GM12878 (cell line): ENCODE measurements at regions not wholly inside any gene's neighbourhood (a gene's known extent, or its start where the extent isn't known, plus 50 kb on each side); places are given as distances from the start of the nearest gene placed in this dataset.

Source experiments
- ATAC-seq: fragments of 200-7000 bp; cut with Tn5 transposase; 3 replicates; pipeline ENCODE4 v1.9.1; 2020; ENCODE audit warnings: mild to moderate bottlenecking, moderate library complexity
- BruUV-seq: library from RNA; stranded (reverse); fragments of 400-500 nt; replicated peaks from 2 replicates; lab custom pipeline; 2021; lab: Mats Ljungman, UMichigan
- CTCF ChIA-PET: fragments of 300-600 bp; sonication (Branson Sonifier 250); formaldehyde crosslinking; extraction: SDS; loops from one replicate; lab custom pipeline; 2021; ENCODE audit warnings: inconsistent platforms; lab: Yijun Ruan, JAX
- POLR2A ChIA-PET: fragments of 350-600 bp; formaldehyde crosslinking; extraction: SDS; loops from one replicate; lab custom pipeline; 2021; ENCODE audit warnings: inconsistent platforms; lab: Charles Lee
- RAD21 ChIA-PET: fragments of 300-600 bp; sonication (Branson Sonifier 250); formaldehyde crosslinking; loops from one replicate; lab custom pipeline; 2023; ENCODE audit warnings: antibody characterized with exemption; ENCODE audit not compliant: unreplicated experiment; lab: Charles Lee
- SMC1A ChIA-PET: fragments of 300-600 bp; sonication (Branson Sonifier 250); formaldehyde crosslinking; loops from one replicate; lab custom pipeline; 2023; ENCODE audit not compliant: unreplicated experiment, uncharacterized antibody; lab: Charles Lee
- DNase-seq: peaks from one replicate; pipeline ENCODE4 v3.0.0-alpha.2; 2011; ENCODE audit warnings: low read depth, low spot score
- FAIRE-seq: peaks from 3 replicates; lab custom pipeline; 2011; peaks lifted over from hg19 to GRCh38; lab: Jason Lieb, UNC
- H2AFZ ChIP-seq: 2 replicates; pipeline ENCODE4 v1.6.0; 2011; ENCODE audit warnings: low read depth, low read length, control low read depth; ENCODE audit not compliant: control insufficient read depth
- H3K27ac ChIP-seq: 2 replicates; pipeline ENCODE4 v1.5.1; 2011; ENCODE audit warnings: control low read depth; ENCODE audit not compliant: control insufficient read depth, insufficient read depth
- H3K27me3 ChIP-seq, 2 experiments: replicated peaks in 1 of 2; 2 replicates each; pipeline versions ENCODE4 v1.6.0 to v1.6.1; 2011; ENCODE audit warnings: low read length in 1 of 2; ENCODE audit not compliant: control insufficient read depth in 2 of 2, insufficient read depth in 2 of 2
- H3K36me3 ChIP-seq, 2 experiments: 2 replicates each; pipeline ENCODE4 v1.5.1; 2011; ENCODE audit warnings: low read length in 1 of 2; ENCODE audit not compliant: control insufficient read depth in 2 of 2, insufficient read depth in 2 of 2
- H3K4me1 ChIP-seq: 2 replicates; pipeline ENCODE4 v1.6.1; 2011; ENCODE audit warnings: mild to moderate bottlenecking, low read length, moderate library complexity, mixed read lengths; ENCODE audit not compliant: control insufficient read depth, insufficient read depth
- H3K4me2 ChIP-seq: 2 replicates; pipeline ENCODE4 v1.6.0; 2011; ENCODE audit warnings: control low read depth; ENCODE audit not compliant: control insufficient read depth, insufficient read depth
- H3K4me3 ChIP-seq: fragments of 200-600 bp; sonication (generic); 2 replicates; pipeline ENCODE4 v1.5.1; 2016
- H3K79me2 ChIP-seq: 2 replicates; pipeline ENCODE4 v1.6.0; 2011; ENCODE audit warnings: low read length; ENCODE audit not compliant: control insufficient read depth, insufficient read depth
- H3K9ac ChIP-seq: 2 replicates; pipeline ENCODE4 v1.8.0; 2011; ENCODE audit warnings: low read length, control low read depth, mixed read lengths; ENCODE audit not compliant: control insufficient read depth, insufficient read depth
- H3K9me3 ChIP-seq: replicated peaks from 3 replicates; pipeline ENCODE4 v1.5.1; 2011; ENCODE audit warnings: mild to moderate bottlenecking, low read length; ENCODE audit not compliant: control insufficient read depth, insufficient read depth
- H4K20me1 ChIP-seq: 2 replicates; pipeline ENCODE4 v1.6.0; 2011; ENCODE audit not compliant: control insufficient read depth, insufficient read depth
- ATF7 ChIP-seq: fragments of 450-650 bp; IDR thresholded peaks from 2 replicates; pipeline ENCODE4 v1.6.1; 2016; ENCODE audit warnings: low read depth, mild to moderate bottlenecking
- BCL11A ChIP-seq: IDR thresholded peaks from 2 replicates; pipeline ENCODE4 v1.6.1; 2011; ENCODE audit warnings: low read depth, low read length
- CREB1 ChIP-seq: IDR thresholded peaks from 2 replicates; pipeline ENCODE4 v1.6.1; 2012; ENCODE audit warnings: low read depth, mild to moderate bottlenecking, inconsistent platforms
- FOXK2 ChIP-seq: fragments of 450-650 bp; IDR thresholded peaks from 2 replicates; pipeline ENCODE4 v1.6.1; 2017; ENCODE audit warnings: mild to moderate bottlenecking, moderate library complexity
- IRF5 ChIP-seq: fragments of 450-650 bp; IDR thresholded peaks from 2 replicates; pipeline ENCODE4 v1.6.1; 2017; ENCODE audit warnings: borderline replicate concordance
- MEF2A ChIP-seq: IDR thresholded peaks from 2 replicates; pipeline ENCODE4 v1.6.1; 2011; ENCODE audit warnings: low read depth, mild to moderate bottlenecking, low read length, moderate library complexity; ENCODE audit not compliant: insufficient read depth
- MTA2 ChIP-seq: fragments of 450-650 bp; IDR thresholded peaks from 2 replicates; pipeline ENCODE4 v1.6.1; 2016; ENCODE audit warnings: low read depth, mild to moderate bottlenecking, moderate library complexity
- NR2F1 ChIP-seq: fragments of 450-650 bp; conservative IDR thresholded peaks from 2 replicates; pipeline ENCODE4 v1.6.1; 2017; ENCODE audit warnings: mild to moderate bottlenecking
- NRF1 ChIP-seq: conservative IDR thresholded peaks from 2 replicates; pipeline ENCODE4 v1.6.1; 2011; ENCODE audit warnings: mild to moderate bottlenecking, low read depth, low read length, improper control_type of control experiment
- SRF ChIP-seq, 2 experiments: IDR thresholded peaks; 2 replicates each; pipeline ENCODE4 v1.6.1; 2011; ENCODE audit warnings: low read depth in 2 of 2, low read length in 2 of 2, mild to moderate bottlenecking in 1 of 2, moderate library complexity in 1 of 2
- TAF1 ChIP-seq: IDR thresholded peaks from 2 replicates; pipeline ENCODE4 v1.6.1; 2011; ENCODE audit warnings: mild to moderate bottlenecking, low read depth, low read length, borderline replicate concordance
- YBX1 ChIP-seq: fragments of 450-650 bp; IDR thresholded peaks from 2 replicates; pipeline ENCODE4 v1.6.1; 2016; ENCODE audit warnings: antibody characterized with exemption
- ZNF384 ChIP-seq: IDR thresholded peaks from 2 replicates; pipeline ENCODE4 v1.6.1; 2012; ENCODE audit warnings: low read depth, mild to moderate bottlenecking, low read length, improper control_type of control experiment, borderline replicate concordance
- ZNF622 ChIP-seq: fragments of 450-650 bp; IDR thresholded peaks from 2 replicates; pipeline ENCODE4 v1.6.1; 2017; ENCODE audit warnings: mild to moderate bottlenecking, inconsistent platforms
- WGBS: methylation state at CpG from one replicate; pipeline ENCODE4 v1.1.6; 2016; ENCODE audit warnings: low lambda C conversion rate; ENCODE audit not compliant: insufficient replicate concordance, insufficient coverage; ENCODE audit errors: missing lambda C conversion rate; 5-methylcytosine and 5-hydroxymethylcytosine counted together
- in situ Hi-C: fragments of 300-500 bp; cut with MboI; formaldehyde crosslinking; loops from 9 replicates; pipeline ENCODE4 v1.14.3; 2018; ENCODE audit warnings: mixed read lengths
- intact Hi-C: fragments of 100-400 bp; cut with micrococcal nuclease; formaldehyde crosslinking; loops from one replicate; pipeline ENCODE4 v1.14.2; 2022; ENCODE audit not compliant: unreplicated experiment
- TF ChIP-seq, protein P1 (sequence below): fragments of 450-650 bp; IDR thresholded peaks from 2 replicates; pipeline ENCODE4 v1.6.1; 2016; ENCODE audit warnings: mild to moderate bottlenecking
- TF ChIP-seq, protein P2 (sequence below): IDR thresholded peaks from 2 replicates; pipeline ENCODE4 v1.6.1; 2011; ENCODE audit warnings: low read depth, low read length, improper control_type of control experiment, borderline replicate concordance

DNA sequence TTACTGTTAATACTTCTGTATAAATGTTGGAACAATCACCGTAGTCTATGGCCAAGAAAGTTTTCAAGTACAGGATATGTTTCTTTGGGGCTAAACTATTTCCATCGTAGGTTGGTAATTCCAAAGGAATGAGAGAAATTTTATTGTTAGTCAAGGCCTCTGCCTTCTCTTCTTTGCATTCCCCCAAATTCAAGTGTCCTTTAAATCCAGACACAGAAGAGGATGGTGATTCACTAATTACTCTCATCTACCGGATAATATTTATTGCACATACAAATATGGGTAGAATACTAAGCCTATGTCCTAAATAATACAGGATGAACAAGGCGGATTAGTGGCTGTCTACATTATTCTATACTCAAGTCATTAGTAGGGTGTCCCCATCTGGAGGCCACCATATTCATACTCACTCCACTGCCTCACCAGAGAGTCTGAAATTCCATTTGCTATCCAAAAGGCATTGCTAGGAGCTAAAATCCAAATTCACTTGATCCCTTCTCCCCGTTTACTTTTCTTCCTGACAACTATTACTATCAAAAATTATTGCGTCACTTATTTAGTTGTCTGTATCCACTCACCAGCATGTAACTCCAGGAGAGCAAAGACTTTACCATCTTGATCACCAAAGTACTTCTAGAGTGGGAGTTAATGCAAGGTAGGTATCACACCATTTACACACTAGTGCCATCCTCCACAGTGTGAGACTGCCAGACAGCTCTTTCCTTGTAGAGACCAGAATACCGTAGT lies 82.4 kb upstream of the SGCG start (continued):
- no peak for TF ChIP-seq TAF1
- TF ChIP-seq FOXK2: no peak
- TF ChIP-seq MTA2: no peak
- TF ChIP-seq YBX1: no peak
- no peak for TF ChIP-seq ZNF622

GRCh38 chr13:23105051-23105450 lies 75.7 kb upstream of the SGCG start:
- DNase-seq (no peak), ATAC-seq (no peak), FAIRE-seq (no peak)
- Histone ChIP-seq H3K9me3 (no peaks in the 10 kb centered on the region; the same call in 2 of the 3 replicates), H3K27ac (no peak overlapping the region), H4K20me1 (no peaks in the 10 kb centered on the region), H2AFZ (no peak overlapping the region), H3K4me1 (no peaks in the 10 kb centered on the region), H3K4me2 (no peak overlapping the region), H3K4me3 (no peak overlapping the region), H3K9ac (no peak overlapping the region), H3K79me2 (no peaks in the 10 kb centered on the region), H3K27me3 (no peaks in the 10 kb centered on the region), H3K36me3 (no peaks in the 10 kb centered on the region)
- intact Hi-C loops: no loop called here
- WGBS: 3% methylated on average over 3 of the region's 3 CpGs
- ChIA-PET SMC1A (no interaction called here), RAD21 (no interaction called here), CTCF (interaction anchor here (0.7 to 2.2 kb wide), 2 partner anchors 17 to 177 kb away, joined by 3 to 5 read pairs; no protein-coding TSS in a partner anchor), POLR2A (no interaction called here)
- no TSS peak for BruUV-seq
- TF ChIP-seq, protein P1, sequence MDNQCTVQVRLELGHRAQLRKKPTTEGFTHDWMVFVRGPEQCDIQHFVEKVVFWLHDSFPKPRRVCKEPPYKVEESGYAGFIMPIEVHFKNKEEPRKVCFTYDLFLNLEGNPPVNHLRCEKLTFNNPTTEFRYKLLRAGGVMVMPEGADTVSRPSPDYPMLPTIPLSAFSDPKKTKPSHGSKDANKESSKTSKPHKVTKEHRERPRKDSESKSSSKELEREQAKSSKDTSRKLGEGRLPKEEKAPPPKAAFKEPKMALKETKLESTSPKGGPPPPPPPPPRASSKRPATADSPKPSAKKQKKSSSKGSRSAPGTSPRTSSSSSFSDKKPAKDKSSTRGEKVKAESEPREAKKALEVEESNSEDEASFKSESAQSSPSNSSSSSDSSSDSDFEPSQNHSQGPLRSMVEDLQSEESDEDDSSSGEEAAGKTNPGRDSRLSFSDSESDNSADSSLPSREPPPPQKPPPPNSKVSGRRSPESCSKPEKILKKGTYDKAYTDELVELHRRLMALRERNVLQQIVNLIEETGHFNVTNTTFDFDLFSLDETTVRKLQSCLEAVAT: no peak
- TF ChIP-seq ZNF384 (no peak), SRF (IDR thresholded peaks at IDR 0.05; ENCODE audit: low read depth in 2 of 2, low read length in 2 of 2) (no peak), BCL11A (no peak), MEF2A (no peak), NRF1 (no peak), NR2F1 (no peak), IRF5 (no peak), ATF7 (no peak), CREB1 (no peak)
- TF ChIP-seq, protein P2, sequence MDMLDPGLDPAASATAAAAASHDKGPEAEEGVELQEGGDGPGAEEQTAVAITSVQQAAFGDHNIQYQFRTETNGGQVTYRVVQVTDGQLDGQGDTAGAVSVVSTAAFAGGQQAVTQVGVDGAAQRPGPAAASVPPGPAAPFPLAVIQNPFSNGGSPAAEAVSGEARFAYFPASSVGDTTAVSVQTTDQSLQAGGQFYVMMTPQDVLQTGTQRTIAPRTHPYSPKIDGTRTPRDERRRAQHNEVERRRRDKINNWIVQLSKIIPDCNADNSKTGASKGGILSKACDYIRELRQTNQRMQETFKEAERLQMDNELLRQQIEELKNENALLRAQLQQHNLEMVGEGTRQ: no peak
- in situ Hi-C loops: no loop called here
